Kidney tubule cell (primary cell): ENCODE measurements at regions not wholly inside any gene's neighbourhood (a gene's known extent, or its start where the extent isn't known, plus 50 kb on each side); places are given as distances from the start of the nearest gene placed in this dataset.

Experiments
- DNase-seq: peaks from one replicate; pipeline ENCODE4 v3.0.0-alpha.2; 2018; ENCODE audit warnings: low spot score

GRCh38 chr5:2131826-2132496 lies 249.2 kb upstream of the IRX4 start:
- no peak for DNase-seq

DNA sequence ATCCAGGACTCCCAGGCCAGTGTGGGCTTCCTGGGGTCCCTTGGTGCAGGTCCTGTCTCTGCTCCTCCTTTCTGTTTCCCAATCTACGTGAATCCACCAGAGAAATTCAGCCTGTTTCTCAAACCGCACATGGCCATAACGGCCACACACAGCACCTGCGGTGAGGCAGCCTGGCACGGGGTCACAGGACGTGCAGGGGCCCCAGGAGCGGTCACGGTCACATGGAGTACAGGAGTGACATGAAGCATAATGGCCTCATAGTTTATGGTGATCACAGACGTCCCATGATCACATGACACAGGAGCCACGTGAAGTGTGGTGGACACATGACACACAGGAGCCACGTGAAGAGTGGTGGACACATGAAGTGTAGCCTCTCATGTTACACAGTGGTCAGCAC lies 248.5 kb upstream of the IRX4 start:
- no peak for DNase-seq

DNA sequence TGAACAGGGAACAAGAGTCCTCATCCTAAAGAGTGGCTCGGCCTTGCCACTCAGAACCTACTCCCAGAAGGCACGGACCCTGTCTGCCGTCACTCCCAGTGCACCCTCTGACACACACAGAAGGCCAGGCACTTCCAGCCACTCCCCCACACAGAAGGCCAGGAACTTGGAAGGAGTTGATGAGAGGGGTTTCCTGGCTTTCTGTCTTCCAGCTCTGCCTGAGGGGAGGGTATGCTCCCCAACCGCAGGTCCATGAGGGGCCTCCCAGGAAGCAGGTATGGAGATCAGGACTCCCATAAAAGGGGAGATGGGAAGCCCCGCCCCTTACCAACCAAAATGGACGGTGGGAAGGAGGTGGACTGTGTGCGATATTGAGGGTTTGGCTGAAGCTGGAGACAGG lies 247.6 kb upstream of the IRX4 start:
- no peak for DNase-seq

- DNase-seq: no peak
These were observed 247.0 kb upstream of the IRX4 start for GRCh38 chr5:2129568-2130272.

DNA sequence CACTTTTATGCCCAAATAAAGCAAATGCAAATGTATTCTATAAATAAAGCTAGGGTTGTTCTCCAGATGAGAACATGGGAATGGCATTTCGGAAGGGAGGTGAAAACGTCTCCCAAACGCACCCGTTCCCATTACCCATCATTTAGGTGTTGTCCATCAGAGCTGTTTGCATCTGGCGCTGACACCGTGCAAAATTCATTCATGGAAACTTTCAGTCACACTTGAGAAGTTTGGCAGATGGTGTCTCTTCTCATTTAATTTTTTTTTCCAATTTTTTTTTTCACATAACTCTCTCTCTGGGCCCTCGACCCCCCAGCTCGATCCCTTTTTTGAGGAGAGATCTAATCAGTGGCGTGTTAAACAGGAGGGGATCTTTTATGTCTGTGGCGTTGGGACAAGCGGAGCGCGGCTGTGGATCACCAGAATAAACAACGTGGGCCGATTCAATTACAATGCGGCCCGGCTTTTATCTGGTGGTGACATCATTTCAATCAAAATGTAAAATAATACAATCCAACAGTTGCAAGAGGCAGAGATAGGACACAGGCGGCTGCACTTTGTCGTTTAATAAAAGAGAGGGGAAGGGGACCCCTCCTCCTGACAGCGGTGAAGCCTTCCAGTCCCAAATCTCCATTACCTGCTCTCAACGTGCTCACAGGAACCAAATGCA lies 246.1 kb upstream of the IRX4 start:
- no peak for DNase-seq

GRCh38 chr5:2126512-2126911 lies 243.8 kb upstream of the IRX4 start:
- DNase-seq: no peak

DNA sequence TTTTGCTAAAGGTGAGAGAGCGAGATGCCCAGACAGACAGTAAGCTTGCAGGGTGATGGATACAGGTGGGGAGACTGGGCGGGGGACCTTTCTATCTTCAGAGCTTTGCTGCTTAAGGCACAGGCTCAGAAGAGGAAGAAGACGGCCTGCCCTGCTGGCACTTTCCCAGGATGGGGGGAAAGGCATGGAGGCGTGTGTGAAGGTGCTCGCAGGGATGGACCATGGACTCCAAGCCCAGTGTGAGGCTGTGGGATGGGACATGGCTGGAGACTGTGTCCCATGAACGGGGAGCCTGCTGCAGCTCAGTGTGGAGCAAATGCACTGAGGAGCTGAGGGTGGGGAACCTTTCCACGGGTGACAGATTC lies 243.2 kb upstream of the IRX4 start:
- DNase-seq: no peak

DNA sequence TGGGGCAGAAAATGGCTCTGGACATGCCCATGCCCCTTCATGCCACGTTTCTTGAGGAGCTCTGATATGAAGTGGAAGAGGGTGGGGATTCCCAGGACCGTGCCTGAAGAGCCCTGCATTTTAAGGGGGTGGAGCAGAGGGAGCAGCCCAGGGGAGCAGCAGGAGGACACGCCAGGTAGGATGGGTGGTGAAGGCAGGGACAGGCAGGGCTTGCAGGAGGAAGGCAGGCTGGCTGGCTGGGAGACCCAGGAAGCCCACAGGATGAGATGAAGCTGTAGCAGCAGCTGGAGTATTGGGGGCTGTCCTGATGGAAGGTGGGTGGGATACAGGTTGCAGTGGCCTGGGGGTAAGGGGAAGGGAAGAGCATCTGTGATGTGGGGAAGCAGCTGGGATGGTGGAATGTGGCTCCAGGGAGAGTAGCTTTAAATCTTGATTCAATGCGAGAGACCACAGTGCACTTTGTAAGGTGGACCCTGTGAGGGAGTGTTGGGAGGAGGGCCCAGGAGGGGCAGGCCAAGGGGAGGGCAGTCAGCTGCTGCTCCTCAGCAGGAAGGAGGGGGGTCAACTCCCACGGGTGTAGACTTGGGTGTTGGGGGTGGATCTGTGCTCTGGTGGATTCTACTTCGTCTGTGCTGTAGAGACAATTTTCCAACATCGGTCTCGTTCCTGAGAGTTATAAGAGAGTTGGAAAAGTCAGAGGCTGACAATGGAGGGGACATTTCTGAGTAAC lies 242.6 kb upstream of the IRX4 start:
- no peak for DNase-seq

GRCh38 chr5:2124434-2125170 lies 241.9 kb upstream of the IRX4 start:
- no peak for DNase-seq

DNA sequence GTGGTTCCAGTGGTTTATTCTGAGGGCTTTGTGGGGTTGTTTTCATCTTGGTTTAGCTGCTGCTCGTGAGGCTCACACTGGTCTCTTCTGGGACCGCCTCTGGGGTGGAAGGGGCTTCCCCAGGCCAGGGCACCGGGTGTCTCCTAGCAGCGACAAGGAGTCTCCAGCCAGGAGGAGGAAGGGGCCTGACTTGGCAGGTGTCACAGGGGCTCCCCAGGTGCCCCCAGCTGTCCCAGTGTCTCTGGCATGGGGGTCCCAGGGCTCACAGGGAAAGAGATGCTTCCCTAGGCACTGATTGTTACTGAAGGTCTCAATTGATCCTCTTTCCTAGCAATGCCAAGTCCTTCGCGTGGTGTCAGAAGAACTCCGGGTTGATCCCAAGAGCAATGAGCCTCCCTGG lies 241.1 kb upstream of the IRX4 start:
- no peak for DNase-seq

GRCh38 chr5:2120361-2120760 lies 237.6 kb upstream of the IRX4 start:
- DNase-seq: no peak

DNA sequence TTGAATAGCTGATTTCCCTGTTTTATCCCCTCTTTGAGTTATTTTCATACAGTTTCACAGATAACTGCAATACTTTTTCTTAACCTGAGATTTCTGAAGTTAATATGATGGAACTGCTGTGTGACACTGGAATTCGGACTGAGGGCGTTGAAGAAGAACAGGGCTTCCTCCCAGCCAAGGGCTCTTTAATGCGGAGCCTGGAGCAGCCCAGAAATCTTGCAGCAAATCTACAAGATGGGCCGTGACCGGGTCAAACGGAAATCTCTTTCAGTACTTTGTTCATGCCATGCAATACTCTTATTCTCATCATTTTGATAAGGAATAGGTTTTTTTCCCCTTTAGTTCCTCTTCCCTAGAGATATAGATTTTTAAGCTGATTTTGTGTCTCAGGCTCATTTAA lies 236.8 kb upstream of the IRX4 start:
- DNase-seq: no peak

DNA sequence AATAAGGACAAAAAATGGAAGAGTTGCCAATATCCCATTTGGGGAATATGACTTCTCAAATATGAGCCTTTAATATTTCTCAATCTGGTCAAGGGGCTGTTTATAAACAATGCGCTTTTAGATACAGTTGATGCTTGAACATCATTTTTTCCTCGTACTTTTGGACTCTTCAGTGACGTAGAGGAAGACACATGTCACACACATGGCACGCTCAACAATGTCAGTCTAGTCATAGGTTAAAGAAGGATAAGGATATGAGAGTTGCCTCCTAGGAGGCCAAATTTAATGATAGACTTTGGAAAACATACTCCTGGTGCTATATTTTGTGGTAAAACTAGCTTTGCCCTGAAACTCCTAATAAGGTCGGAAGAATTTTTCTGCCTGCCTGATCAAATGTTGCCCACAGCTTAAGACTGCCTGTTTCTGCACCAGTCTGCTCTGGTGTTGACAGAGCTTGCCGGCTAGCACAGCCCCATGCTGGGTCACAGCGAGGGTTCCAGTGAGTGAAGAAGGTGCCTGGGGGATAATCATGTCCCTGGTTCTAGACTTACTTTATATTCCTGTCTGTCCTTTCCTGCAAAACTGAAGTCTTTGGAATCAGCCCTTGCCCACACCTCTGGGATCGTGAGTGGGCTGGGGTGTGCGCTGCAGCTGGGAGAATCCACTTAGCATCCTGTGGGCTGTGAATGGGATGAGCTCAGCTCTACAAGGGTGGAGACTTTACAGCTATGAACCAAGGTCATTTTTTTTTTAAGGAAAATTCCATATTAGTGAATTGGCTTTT lies 230.8 kb upstream of the IRX4 start:
- DNase-seq: no peak

- DNase-seq: no peak
These were observed 229.7 kb upstream of the IRX4 start for GRCh38 chr5:2112173-2113025.

- DNase-seq: no peak
These were observed 228.9 kb upstream of the IRX4 start for GRCh38 chr5:2111569-2112105.

- no peak for DNase-seq
These were observed 228.3 kb upstream of the IRX4 start for GRCh38 chr5:2110934-2111462.

DNA sequence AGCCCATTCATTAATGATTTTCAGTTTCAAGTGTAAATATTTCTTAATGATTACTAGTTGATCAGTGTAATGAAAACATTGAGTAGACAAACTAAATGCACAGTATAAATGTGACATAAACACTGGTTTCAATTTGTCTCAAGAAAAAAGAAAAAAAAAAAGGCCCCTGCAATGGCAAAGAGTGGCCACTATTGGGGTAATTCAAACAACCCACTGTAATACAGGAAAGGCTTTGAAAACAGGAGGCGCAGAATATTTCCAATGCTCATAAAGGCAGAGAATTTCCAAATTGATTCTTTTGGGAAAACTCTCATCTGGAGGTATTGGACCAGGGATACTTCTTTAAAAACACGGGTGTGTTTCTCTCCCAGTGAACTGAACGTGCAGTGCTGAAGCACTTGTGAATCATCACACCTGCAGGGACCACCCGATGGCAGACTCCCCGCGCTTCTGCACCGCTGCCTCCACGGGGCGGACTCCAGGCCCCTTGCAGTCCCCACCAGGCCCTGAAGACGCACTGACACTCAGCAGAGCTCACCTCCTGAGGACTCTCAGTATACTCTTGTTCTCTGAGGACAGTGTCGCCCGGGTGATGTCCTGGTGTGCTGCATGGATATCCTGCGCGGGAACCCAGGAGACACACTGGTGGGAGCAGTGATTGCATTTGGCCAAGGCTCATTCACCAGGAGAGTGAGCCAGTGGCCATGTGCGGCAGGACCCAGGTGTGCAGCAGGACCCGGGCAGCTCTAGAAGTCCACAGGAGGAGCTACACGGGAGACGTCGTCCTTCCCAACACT lies 227.6 kb upstream of the IRX4 start:
- no peak for DNase-seq

- DNase-seq: no peak
These were observed 226.8 kb upstream of the IRX4 start for GRCh38 chr5:2109566-2109965.

GRCh38 chr5:2106721-2107120 lies 224.0 kb upstream of the IRX4 start:
- DNase-seq: no peak
